HL-60/S4 (cell line): ENCODE measurements at regions not wholly inside any gene's neighbourhood (a gene's known extent, or its start where the extent isn't known, plus 50 kb on each side); places are given as distances from the start of the nearest gene placed in this dataset.

Experiments used
- in situ Hi-C: fragments of 300-500 bp; cut with MboI; formaldehyde crosslinking; loops from 2 replicates; pipeline ENCODE4 v1.14.3; 2022; ENCODE audit warnings: low sequenced_read_pairs

- in situ Hi-C loops, result no loop called here
These were observed 130.5 kb downstream of the EDN1 start for GRCh38 chr6:12420626-12421025.

DNA sequence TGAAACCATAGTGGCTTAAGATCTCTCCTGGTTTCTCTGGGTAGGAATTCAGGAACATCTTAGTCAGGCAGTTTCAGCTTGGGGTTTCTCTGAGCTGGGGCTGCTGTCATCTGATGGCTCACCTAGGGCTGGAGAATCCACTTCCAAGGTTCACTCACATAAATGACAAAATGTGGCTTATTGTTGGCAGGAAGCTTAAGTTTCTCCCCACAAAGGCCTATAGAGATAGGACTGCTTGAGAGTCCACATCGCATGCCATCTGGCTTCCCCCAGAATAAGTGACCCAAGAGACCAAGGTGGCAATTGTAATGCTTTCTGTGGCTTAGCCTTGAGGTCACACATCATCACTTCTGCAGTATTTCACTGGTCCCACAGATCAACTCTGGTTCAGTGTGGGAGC is 131.4 kb downstream of the EDN1 start:
- in situ Hi-C loops, result no loop called here

DNA sequence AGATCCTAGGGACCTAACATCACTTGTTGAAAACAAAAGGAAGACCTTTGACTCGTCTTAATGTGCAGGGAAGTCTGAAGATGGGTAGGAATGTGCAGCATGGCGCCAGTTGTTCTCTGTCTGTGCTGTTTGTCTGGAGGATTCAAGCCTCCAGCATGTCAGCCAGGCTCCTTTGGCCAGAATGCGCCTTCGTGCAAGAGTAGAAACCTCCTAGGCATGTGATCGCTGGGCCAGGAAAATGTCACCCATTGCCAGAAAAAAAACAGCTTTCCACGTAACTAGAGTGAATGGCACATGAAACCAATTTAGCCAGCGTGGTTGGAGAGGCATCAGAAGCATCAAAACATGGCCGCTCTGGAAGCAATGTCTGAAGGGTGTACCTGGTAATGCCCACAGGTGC is 132.7 kb downstream of the EDN1 start:
- in situ Hi-C loops, result no loop called here

DNA sequence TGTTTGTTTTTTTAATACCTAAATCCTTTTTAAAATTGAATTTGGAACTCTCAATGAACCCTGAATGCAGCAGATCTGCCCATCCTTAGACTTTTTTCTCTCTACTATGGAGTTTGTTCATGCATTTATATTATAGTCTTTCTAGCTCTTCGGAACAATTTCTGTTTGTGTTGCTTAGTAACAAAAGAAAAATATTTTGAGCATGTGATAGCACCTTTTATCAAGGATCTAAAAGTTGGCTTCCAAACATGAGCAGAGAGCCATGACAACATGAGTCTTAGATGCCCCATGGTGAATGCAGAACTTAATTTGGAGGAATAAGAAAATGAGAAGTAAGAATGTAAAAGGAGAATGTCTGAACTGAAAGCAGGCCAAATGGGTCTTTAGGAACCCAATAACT is 133.7 kb downstream of the EDN1 start:
- in situ Hi-C loops, result no loop called here

DNA sequence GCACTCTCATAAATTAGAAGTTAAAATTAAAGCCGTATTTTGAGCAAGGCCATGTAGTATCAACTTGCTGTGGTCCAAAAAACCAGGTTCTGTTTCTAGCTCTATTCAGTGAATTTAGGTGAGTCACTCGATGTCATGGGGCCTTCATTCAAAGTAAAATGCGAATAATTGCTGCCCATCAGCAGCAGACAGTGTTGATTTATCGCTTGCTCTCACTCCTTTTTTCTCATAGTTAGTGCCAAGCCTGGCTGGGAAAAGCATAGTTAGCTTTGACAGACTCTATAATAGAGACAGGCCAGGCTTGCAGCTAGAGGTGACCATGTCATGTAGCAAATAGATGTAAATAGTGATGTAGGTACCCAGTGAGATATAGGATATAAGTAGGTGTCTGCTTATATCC is 136.0 kb downstream of the EDN1 start:
- in situ Hi-C loops, result no loop called here

DNA sequence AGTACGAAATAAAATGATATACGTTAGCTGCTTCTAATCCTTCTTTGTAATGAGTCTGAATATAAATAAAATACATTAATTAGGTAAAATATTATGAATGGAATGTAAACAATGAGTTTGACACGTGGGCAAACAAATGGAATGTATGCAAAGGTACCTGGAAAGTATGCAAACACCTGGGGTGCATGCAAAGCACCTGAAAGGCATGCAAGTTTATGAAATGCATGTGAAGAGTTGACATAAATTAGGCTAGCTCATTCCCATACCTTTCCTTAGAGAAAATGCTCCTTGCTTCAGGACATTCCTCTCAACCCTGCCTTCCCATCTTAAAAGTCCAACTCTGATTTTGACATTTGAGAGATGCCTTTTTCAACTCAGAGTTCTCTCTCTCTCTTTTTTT is 140.9 kb downstream of the EDN1 start:
- in situ Hi-C loops, result no loop called here

DNA sequence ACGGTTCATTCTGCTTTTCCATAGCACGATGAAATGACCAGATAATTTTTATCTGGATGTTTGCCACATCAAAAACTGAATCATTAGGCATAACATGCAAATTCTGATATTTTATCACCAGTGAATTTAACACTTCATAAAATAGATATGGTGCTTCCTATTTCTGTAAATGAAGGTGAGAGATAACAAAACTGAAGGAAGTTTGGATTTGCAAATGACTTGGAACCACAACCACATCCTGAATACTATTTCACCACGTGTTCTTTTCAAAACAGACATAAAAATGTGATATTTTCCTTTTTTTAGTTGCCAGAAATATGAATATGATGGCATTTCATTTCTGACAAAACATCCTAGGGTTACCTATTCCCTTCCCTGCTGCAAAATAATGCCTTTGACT is 146.1 kb downstream of the EDN1 start:
- in situ Hi-C loops, result no loop called here

DNA sequence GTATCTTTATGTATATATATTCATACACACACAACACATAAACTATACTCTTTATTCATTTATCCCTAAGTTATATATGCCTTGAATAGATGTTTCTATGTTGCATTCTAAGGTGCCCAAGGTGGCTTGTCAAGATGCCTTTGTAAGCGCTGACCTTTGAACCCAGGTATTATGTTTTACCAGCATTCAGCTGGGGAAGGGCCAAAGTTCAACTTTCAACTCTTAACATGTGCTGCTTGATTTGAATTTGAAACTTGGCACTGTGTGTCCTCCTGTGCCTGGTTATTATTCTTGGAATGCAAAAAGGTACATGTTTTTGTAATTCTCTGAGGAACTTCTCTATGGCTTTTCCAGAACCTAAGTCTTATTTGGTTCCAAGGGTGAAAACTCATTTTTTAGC is 146.5 kb downstream of the EDN1 start:
- in situ Hi-C loops, result no loop called here

DNA sequence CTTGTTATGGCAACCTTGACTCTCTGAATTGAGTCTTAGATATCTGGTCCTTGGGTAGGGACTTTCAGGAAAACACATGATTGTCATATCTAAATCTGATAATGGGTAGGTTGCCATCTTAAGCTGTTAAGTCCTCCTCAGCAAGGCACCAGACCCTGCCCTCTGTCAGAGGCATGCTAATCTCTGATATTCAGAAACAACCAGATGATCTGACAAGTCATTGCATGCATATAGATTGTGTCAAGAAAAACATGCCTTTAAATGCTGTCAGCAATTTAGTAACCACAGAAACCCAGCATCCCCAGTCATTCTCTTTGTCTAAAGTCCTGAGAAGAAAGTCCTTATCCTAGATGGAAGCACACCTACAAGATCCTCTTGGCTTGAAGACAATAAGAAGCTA is 149.1 kb downstream of the EDN1 start:
- in situ Hi-C loops, result no loop called here

GRCh38 chr6:12440981-12441380 is 150.8 kb downstream of the EDN1 start:
- in situ Hi-C loops, result no loop called here

DNA sequence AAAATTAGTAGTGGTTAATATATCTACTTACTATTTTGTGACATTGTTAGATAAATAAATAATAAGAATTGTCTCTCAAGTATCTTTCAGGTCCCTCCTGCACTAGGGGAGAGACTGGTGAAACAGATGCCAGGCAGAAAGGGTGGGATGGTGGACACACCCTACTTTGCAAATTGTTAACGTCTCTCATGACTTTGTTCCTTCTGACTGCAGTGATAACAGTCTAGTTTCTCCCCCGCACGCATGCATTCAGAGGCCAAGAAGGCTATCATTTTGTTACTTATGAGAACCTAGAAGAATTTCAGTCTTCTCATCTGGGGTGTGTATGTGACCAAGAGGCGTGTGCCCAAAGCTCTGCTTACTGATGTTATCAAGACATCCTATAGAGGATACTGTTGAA is 152.3 kb downstream of the EDN1 start:
- in situ Hi-C loops, result no loop called here

DNA sequence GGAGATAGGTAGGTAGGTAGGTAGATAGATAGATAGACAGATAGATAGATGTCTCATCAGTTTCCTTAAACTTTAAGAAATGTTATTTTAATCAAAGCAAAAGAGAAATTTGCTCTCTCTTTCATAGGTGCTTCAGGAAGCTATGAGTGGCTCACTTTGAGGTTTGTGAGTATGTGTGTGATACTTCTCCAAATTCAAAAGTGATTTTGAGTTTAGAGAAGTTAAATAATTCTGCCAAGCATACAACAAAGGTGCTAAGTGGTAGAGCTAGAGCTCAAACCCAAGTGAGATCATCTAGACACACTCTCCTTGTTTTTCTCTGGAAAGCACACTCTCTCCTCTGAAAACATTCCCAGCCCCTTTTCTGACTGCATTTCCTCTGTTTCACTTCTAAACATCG is 156.2 kb downstream of the EDN1 start:
- in situ Hi-C loops, result no loop called here

DNA sequence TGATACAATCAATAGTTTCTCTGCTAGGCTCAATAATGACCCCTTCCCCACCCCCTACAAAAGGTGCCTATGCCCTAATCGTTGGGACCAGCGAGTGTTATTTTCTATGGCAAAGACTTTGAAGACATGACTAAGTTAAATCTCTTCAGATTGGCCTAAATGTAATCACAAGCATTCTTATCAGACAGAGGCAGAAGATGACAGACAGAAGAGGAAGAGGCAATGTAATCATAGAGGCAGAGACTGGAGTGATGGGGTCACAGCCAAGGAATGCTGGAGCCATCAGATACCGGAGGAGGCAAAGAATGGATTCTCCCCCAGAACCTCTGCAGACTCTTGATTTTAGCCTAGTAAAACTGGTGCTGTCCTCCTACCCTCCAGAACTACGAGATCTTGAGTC is 159.3 kb downstream of the EDN1 start:
- in situ Hi-C loops, result no loop called here

DNA sequence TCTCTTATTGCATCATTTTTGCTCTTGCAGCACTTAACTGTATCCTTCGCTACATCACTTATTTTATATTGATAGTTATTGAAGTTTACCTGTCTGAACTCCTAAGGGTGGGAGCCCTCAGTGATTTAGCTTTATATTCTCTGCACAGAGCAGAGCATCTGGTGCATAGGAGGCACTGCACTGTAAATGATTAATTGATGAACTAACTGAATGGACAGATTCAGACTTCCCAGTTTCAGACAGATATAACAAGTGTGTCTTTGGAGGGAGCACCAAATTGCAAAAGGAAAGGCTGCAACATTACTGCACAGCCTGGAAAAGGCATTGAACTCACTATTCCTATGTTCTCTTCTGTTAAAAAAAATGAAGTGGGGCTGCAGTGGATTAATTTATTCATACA is 160.3 kb downstream of the EDN1 start:
- in situ Hi-C loops, result no loop called here

DNA sequence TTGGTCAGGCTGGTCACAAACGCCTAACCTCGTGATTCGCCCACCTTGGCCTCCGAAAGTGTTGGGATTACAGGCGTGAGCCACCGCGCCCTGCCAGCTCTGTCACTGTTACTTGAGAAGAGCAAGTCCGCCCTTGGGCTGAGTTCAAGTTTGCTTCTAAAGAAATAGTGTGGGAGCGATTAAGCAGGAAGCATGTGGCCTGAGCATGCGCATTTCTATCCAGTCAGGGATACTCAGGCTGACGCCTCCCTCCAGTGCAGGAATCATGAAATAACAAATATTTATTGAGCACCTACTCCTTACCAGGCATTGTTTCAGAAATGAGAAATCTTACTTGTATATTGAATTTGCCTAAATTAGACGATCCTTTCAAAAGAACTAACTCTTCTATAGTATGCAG is 166.2 kb downstream of the EDN1 start:
- in situ Hi-C loops, result no loop called here

DNA sequence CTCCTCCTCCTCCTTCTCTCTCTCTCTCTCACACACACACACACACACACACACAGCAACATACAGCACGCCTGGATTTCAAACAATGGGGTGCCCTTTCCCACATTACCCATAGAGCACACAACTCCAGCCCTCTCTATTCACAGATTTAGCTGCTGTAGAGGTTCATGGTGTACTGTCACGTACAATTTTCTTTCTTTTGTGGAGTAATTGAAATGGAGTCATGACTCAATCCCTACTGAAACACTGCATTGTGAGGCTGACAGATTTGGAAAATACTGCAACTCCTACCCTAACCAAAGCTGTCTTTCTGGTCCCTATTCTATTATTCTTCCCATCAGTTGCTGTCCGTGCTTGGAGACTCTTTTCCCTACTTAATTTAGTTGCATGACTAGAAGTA is 166.9 kb downstream of the EDN1 start:
- in situ Hi-C loops, result no loop called here

GRCh38 chr6:12458558-12458957 is 168.4 kb downstream of the EDN1 start:
- in situ Hi-C loops, result no loop called here

GRCh38 chr6:12459945-12460661 is 169.9 kb downstream of the EDN1 start:
- in situ Hi-C loops, result no loop called here

DNA sequence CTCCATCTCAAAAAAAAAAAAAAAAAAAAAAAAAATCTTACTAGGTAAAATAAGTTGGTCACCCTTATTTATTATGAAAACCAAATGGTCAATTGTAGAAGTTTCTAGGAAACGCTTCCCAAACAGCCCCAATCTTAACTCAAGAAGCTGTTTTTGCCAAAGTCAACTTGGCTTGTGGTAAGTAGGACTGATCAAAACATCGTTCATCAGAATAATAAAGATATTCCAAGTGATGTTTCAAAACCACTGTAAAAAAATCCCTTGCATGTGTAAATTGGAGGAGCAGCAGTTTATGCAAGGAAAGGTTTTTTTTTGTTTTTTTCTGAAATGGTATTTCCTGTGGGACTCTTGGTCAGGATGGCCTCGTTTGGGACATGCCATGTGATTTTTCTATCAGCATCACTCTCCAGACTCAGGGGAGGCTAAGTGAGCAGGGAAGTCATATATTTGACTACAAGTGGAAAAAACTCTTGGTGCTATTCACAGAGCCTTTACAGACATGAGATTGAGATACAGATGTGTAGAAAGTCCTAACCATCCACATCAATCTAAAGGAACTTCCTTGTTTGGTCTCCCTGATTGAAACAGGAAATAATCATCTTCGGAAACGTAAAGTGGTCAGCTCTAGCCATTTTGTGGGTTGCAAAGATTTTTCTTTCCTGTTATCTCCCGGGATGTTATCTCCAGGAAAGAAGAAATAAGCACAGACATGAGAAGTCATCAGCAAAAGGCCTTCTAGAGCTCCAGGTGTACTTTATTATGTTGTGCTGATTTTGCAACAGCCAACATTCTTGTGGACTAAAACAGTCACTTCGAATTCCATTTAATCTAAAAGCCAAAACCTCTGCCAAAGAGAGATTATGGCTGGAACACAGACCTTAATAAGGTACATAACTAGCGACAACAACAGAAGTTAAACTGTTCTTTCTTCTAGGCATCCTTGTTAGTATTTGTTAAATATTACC is 177.8 kb downstream of the EDN1 start:
- in situ Hi-C loops, result no loop called here

DNA sequence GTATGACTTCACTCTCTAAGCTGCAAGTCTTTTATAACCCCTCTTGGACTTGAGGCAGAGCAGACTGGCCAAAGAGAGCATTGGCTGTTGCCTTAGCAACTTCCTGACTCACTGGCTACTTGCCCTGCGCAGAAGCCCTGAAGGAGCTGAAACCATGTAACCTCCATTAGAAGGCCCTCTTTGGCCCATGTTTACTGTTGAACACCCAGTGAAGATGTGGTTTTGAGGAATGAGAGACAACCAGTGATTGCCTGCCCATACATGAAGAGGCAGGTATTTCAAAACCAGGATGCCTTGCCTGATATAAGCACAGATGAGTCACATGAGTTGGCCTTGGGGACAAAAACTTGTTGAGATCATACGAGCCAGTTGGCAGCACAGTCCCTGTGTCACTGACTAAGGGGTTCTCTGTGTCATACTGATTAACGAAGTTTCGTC is 182.5 kb downstream of the EDN1 start:
- in situ Hi-C loops, result no loop called here

- in situ Hi-C loops, result no loop called here
These were observed 183.3 kb downstream of the EDN1 start for GRCh38 chr6:12473494-12473893.
